ENCODE measurements at regions not wholly inside any gene's neighbourhood (a gene's known extent, or its start where the extent isn't known, plus 50 kb on each side); places are given as distances from the start of the nearest gene placed in this dataset.
A peak's percentile ranks its signal among the peaks of the same experiment; 100 is the strongest.

DNA sequence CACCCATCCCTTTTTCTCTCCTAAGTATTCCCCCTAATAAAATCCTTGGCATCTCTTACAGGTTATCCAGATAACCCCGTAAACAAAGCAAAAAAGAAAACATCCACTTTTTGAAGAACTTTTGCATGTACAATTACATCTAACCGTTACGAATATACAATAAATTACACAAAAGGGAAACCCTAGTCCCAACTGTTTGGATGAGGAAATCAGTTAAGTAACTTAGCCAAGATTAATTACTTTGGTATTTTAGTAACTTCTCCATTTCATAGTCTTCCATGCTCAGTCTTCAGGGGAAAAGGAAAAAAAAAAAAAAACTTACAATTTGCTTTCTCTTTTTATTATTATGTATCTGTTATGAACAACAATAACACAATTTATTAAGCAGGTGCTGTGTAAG, 212.9 kb downstream of the ACTL7B start:
- no peak for DNase-seq

- DNase-seq, result no peak
Measured at GRCh38 chr9:108640230-108640629, 215.6 kb downstream of the ACTL7B start.

GRCh38 chr9:108639696-108640095, 216.1 kb downstream of the ACTL7B start:
- DNase-seq, result no peak

GRCh38 chr9:108639091-108639490, 216.7 kb downstream of the ACTL7B start:
- no peak for DNase-seq

DNA sequence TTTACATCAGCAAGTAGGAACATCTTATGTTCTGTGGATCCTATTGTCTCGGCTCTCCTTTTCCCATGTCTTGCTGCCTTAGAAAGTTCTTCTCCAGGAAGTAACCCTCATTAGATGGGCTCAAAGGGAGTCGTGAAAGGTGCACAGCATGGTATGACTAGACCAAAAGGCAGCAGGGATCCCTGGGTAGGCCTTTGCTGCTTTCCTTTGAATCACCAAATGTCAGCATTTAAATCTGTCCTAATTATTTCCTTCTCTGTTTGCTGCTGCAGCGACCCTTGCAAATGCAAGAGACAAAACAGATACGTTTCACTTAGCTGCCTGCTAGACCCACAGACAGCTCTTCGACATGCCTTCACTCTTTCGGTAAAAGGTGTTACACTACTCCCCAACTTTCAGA, 218.4 kb downstream of the ACTL7B start:
- DNase-seq, result no peak

- no peak for DNase-seq
Measured at GRCh38 chr9:108636013-108636412, 219.8 kb downstream of the ACTL7B start.

DNA sequence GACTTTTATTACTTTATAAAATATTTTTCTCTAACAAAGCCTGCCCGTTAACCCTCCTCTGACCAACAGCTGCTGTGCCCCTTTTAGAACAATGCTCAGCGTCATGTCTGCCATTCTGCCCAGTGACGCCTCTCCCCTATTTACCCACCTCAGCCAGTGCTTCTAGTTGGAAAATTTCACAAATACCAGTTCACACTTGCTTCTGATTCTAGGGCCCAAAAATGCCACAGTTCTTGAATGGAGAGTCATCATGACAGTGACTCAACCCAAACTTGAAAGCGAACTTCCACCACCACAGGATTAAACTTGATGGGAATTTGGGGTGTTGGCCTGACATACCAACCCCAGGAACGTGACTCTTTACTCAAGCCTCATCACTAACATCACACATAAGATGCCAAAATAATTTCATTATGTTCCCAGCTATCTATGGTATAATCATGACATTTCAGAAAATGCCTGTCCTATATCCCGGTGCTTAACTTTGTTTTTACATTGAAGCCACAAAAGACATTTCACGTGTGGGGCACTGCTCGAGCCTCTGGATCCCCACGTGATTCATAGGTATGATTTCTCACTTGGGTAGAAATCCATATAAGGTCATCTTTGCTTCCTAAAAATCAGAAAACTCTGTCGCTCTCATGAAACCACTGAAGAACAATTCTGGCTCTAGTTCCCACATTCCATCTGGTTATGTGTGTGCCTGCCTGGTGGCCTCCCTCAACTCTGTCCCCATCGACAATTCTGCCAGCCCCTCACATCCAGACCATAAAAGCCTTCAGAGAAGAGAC, 220.9 kb downstream of the ACTL7B start:
- no peak for DNase-seq

DNA sequence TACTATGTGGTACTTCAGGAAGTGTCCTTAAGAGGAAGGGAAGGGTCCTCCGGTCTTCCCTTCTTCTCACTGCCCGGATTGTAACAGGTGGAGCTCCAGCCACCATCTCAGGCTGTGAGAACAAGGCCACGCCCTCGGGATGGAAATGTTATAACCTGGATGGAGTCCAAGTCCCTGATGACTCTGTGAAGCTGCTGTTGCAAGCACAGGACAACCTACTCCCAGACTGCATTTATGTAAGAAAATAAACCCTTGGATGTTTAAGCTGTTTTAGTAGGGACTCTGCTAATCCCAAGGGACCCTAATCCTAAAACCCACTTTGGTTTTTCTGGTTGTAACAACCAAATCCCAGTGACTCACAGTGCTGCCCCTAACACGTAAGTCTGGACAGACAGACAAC, 221.6 kb downstream of the ACTL7B start:
- peak; percentile 1 for DNase-seq

GRCh38 chr9:108631496-108632285, 224.1 kb downstream of the ACTL7B start:
- no peak for DNase-seq

- no peak for DNase-seq
Measured at GRCh38 chr9:108628316-108628715, 227.5 kb downstream of the ACTL7B start.

GRCh38 chr9:108626743-108627142, 229.0 kb downstream of the ACTL7B start:
- no peak for DNase-seq

DNA sequence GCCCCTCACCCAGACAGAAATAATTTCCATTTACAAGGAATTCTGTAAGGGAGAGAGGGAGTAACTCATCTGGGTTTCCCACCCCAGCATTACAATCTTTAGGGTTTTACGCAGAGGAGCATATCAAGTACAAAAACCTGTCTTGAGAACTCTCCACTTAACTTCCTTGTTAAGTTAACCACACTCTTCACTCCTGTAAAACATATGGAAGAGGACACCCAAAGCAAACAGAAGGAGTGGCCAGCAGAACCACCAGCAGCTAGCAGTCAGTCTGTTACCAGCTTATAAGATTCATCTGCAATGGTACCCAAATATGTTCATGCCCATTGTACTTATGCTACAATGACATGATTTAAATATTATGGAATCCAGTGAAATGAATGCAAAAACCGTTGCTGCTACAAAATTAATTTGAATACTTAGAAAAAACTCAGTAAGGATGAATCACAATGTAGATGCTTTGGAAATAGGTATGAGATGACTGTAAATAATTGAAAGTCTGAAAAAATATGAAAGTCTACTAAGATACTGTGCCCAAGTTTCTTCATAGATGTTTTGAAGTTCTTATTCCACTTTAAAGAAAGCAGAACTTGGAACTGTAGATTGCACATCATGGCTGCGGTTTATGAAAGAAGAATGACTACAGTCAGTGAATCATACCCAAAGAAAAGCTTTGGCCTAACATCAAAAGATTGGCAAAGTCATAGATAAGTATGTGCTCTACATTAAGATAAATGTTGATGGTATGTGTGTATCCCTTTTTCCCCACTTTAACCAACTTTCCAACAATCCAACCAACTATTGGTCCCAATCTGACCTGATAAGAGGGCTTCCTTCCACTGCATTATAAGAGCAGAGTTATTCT, 233.6 kb downstream of the ACTL7B start:
- no peak for DNase-seq

DNA sequence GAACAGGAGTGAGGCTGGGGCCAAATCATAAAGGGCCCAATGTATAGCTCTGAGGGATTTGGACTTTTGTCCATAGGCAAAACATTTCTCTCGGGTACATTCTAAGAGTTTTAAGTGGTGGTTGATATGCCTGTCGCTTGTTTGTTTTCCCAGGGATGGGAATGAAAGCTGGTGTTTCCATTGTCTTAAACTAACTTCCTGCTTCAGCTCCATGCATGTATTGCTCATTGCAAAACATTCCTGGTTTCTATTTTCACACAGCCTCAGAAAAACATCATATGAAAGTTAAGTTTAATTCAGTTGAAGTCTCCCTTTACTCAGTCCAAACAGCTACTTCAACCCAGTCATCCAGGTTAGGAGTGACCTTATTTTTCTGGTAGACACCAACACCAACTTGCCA, 235.0 kb downstream of the ACTL7B start:
- DNase-seq, result no peak

DNA sequence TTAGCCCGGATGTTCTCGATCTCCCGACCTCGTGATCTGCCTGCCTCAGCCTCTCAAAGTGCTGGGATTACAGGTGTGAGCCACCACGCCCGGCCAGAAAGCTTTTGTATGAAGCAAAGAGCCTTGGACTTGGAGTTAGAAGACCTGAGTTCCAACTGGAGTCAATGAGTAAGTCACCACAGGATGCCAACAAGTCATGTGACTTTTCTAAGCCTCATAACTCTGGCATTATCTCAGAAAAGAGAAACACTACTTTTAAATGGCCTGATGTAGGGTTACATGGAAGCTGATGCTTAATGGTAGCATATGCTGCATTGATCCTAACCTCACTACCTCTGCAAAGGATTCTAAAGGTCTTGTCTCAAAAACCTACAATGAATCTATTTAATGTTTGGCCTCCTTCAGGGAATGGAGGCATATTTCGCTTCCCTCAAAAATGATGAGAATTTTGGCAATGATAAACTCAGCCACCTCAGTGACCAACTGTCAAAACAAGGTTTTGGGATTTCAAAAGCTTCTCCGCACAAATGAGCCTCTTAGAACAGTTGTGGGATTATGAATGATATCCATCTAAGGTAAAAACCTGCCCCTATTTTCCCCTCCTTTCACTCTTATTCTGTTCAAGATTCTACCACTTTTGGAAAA, 236.8 kb downstream of the ACTL7B start:
- no peak for DNase-seq

DNA sequence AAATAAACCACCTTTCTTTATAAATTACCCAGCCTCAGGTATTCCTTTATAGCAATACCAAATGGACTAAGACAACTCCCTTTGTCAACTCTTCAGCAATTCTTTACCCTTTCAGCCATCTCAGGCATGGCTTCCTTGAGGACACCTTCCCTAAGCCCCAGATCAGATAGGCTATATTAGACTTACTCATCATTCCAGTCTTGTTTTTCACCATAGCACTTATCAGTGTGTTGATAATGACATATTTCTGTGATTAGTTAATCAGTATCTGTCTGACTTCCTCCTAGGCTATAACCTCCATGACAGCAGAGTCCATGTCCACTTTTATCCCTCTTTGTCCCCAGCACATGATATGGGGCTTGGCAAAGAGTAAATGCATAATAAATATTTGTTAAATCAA, 238.1 kb downstream of the ACTL7B start:
- DNase-seq, result no peak

DNA sequence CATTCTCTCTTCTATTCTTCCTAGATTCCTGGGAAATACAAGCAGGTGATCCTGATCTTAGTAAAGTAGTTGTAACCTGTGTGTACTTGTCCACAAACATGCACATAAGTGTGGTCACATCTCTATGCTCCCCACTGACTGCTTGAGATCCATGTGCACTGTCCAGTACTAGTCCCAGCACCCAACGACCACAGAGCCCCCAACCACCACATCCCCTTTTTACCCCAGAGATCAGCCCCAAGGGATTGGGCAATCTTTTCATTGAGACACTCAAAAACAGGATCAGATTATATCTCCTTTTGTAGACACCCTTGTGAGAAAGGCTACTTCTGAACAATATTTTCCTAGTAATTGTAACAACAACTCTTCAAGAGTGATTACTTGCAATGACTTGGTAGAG, 240.6 kb downstream of the ACTL7B start:
- no peak for DNase-seq

DNA sequence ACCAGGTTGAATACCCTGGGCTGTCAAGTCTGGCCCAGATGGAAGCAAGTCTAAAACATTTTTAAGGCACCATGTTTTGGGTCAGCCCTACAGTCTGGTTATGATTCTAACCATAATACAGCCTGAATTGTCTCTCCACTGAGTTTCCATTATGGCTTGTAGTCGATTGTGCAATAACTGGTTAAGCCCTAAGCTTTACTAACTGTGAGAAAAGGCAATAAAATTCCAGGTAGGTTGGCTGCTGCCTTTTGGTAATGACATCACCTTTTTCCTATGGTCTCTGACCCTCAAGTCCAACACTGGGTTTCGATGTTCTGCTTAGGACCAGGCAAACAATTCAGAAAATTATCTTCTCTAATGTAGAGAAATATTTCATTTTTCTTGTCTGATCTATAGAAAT, 243.3 kb downstream of the ACTL7B start:
- DNase-seq, result no peak

DNA sequence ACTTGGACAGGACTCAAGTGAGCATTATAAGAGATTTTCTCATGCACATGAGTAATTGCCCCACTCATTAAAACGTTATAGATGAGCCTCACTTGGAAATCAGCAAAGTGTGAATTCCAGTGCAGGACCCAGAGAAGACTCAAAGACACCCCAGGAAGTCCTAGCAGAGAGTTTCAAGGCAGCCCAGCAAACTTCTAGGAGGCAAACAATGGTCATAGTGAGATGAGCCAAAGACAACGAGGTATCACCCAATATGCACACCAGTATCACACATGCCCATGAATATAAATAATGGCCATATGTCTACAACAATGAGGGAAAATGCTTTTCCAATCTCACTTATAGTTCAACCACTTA, 245.9 kb downstream of the ACTL7B start:
- no peak for DNase-seq

- DNase-seq, result no peak
Measured at GRCh38 chr9:108609227-108609896, 246.4 kb downstream of the ACTL7B start.

- DNase-seq, result no peak
Measured at GRCh38 chr9:108607607-108608006, 248.2 kb downstream of the ACTL7B start.

GRCh38 chr9:108606401-108606800, 249.4 kb downstream of the ACTL7B start:
- DNase-seq, result no peak

GRCh38 chr9:108603141-108603540, 252.6 kb downstream of the ACTL7B start:
- DNase-seq, result no peak
